Small intestine (tissue), 7 donors: ENCODE measurements at regions not wholly inside any gene's neighbourhood (a gene's known extent, or its start where the extent isn't known, plus 50 kb on each side); places are given as distances from the start of the nearest gene placed in this dataset.

Experiments
- DNase-seq, 2 donors: peaks; one replicate each; pipeline versions ENCODE4 v3.0.0 to v3.0.0-alpha.2; 2013
- FAIRE-seq: peaks from 2 replicates; lab custom pipeline; 2012; peaks lifted over from hg19 to GRCh38; lab: Jason Lieb, UNC
- H3K27ac ChIP-seq, 3 donors: one replicate each; pipeline ENCODE4 v1.5.1; 2013; ENCODE audit warnings: low read length in 2 of 3, mild to moderate bottlenecking in 2 of 3, control low read depth in 1 of 3, inconsistent platforms in 1 of 3, low read depth in 1 of 3, moderate library complexity in 1 of 3
- H3K27me3 ChIP-seq, 3 donors: one replicate each; pipeline ENCODE4 v1.6.1; 2013; ENCODE audit warnings: low read length in 3 of 3, inconsistent platforms in 1 of 3; ENCODE audit not compliant: control insufficient read depth in 3 of 3, insufficient read depth in 3 of 3
- H3K36me3 ChIP-seq, 3 donors: one replicate each; pipeline ENCODE4 v1.6.1; 2013; ENCODE audit warnings: low read length in 3 of 3, inconsistent platforms in 1 of 3, low read depth in 1 of 3, mild to moderate bottlenecking in 1 of 3, moderate library complexity in 1 of 3; ENCODE audit not compliant: control insufficient read depth in 3 of 3, insufficient read depth in 2 of 3
- H3K4me1 ChIP-seq, 3 donors: one replicate each; pipeline ENCODE4 v1.6.1; 2013; ENCODE audit warnings: low read length in 2 of 3, inconsistent platforms in 1 of 3, low read depth in 1 of 3, mild to moderate bottlenecking in 1 of 3, moderate library complexity in 1 of 3; ENCODE audit not compliant: control insufficient read depth in 3 of 3, insufficient read depth in 2 of 3
- H3K4me3 ChIP-seq, 3 donors: one replicate each; pipeline ENCODE4 v1.5.1; 2013; ENCODE audit warnings: low read length in 3 of 3, control low read depth in 1 of 3, inconsistent platforms in 1 of 3, low read depth in 1 of 3, mild to moderate bottlenecking in 1 of 3, moderate library complexity in 1 of 3
- H3K9me3 ChIP-seq, 2 donors: one replicate each; pipeline ENCODE4 v1.6.1; 2013; ENCODE audit warnings: low read depth in 1 of 2, low read length in 1 of 2; ENCODE audit not compliant: control insufficient read depth in 2 of 2, insufficient read depth in 1 of 2
- WGBS, 3 donors: extraction: QIAGEN DNeasy Blood & Tissue Kit; methylation state at CpG; one replicate each; pipeline ENCODE4 v1.1.7; 2013; 5-methylcytosine and 5-hydroxymethylcytosine counted together
- donor health status: healthy with polysubstance abuse.
- donor health status: control.
- donor health status: control.
- donor health status: Bipolar disorder and iron deficiency.
- donor health status: healthy.

GRCh38 chr6:89028774-89029173 lies 51.8 kb upstream of the PNRC1 start:
- no peak for FAIRE-seq
- no peaks in the 10 kb centered on the region for H3K9me3 ChIP-seq
- no peak for DNase-seq
- H3K27ac ChIP-seq = no peak overlapping the region
- no peak overlapping the region for H3K4me3 ChIP-seq
- WGBS, 3 donors = 91 to 94% (median 92%) methylated on average over 6 of the region's 6 CpGs
- H3K27me3 ChIP-seq = no peaks in the 10 kb centered on the region
- H3K36me3 ChIP-seq = no peaks in the 10 kb centered on the region
- H3K4me1 ChIP-seq = peaks cover 3 to 14% (median 7%) of the 10 kb centered on the region in 3 donors

GRCh38 chr6:89027756-89028155 lies 52.8 kb upstream of the PNRC1 start:
- Histone ChIP-seq H3K27me3 (no peaks in the 10 kb centered on the region), H3K4me3 (no peak overlapping the region), H3K36me3 (no peaks in the 10 kb centered on the region), H3K4me1 (peaks cover 2 to 14% (median 6%) of the 10 kb centered on the region in 3 donors), H3K9me3 (no peaks in the 10 kb centered on the region), H3K27ac (no peak overlapping the region)
- DNase-seq (peak in 1 of 2 donors; percentile 20), FAIRE-seq (no peak)
- WGBS, 3 donors = 6 to 52% (median 31%) methylated on average over 2 of the region's 2 CpGs

GRCh38 chr6:89026151-89026550 lies 54.4 kb upstream of the PNRC1 start:
- Histone ChIP-seq H3K36me3 (no peaks in the 10 kb centered on the region), H3K9me3 (no peaks in the 10 kb centered on the region), H3K4me3 (no peak overlapping the region), H3K27ac (peak overlapping the region in 1 of 3 donors; percentile 34), H3K4me1 (peaks cover 4 to 14% (median 6%) of the 10 kb centered on the region in 3 donors), H3K27me3 (no peaks in the 10 kb centered on the region)
- DNase-seq = no peak
- FAIRE-seq = no peak
- 91 to 94% (median 92%) methylated on average over 4 of the region's 4 CpGs for WGBS, 3 donors

- Histone ChIP-seq H3K9me3 (no peaks in the 10 kb centered on the region), H3K36me3 (no peaks in the 10 kb centered on the region), H3K4me3 (no peak overlapping the region), H3K4me1 (peaks cover 4 to 14% (median 6%) of the 10 kb centered on the region in 3 donors), H3K27me3 (no peaks in the 10 kb centered on the region), H3K27ac (peak overlapping the region in 1 of 3 donors; percentile 34)
- DNase-seq (peak; percentile 64 to 89), FAIRE-seq (no peak)
- WGBS, 3 donors = 11 to 56% (median 40%) methylated on average over 3 of the region's 3 CpGs
Measured at GRCh38 chr6:89025633-89026032, 54.9 kb upstream of the PNRC1 start.

GRCh38 chr6:89024456-89024855 lies 56.1 kb upstream of the PNRC1 start:
- H3K27me3 ChIP-seq = no peaks in the 10 kb centered on the region
- H3K4me1 ChIP-seq = peaks cover 4 to 9% (median 6%) of the 10 kb centered on the region in 3 donors
- no peaks in the 10 kb centered on the region for H3K36me3 ChIP-seq
- FAIRE-seq = no peak
- no peaks in the 10 kb centered on the region for H3K9me3 ChIP-seq
- 87 to 92% (median 90%) methylated on average over 2 of the region's 2 CpGs for WGBS, 3 donors
- H3K27ac ChIP-seq = peak overlapping the region in 1 of 3 donors; percentile 29
- DNase-seq = no peak
- H3K4me3 ChIP-seq = no peak overlapping the region

- FAIRE-seq (no peak), DNase-seq (no peak)
- no peaks in the 10 kb centered on the region for H3K36me3 ChIP-seq
- 54 to 63% (median 60%) methylated on average over 4 of the region's 4 CpGs for WGBS, 3 donors
- H3K27ac ChIP-seq = peak overlapping the region in 1 of 3 donors; percentile 29
- H3K4me1 ChIP-seq = peaks cover 4 to 6% (median 6%) of the 10 kb centered on the region in 3 donors
- no peaks in the 10 kb centered on the region for H3K27me3 ChIP-seq
- H3K9me3 ChIP-seq = no peaks in the 10 kb centered on the region
- no peak overlapping the region for H3K4me3 ChIP-seq
Measured at GRCh38 chr6:89023591-89024441, 56.7 kb upstream of the PNRC1 start.

- no peak for DNase-seq
- Histone ChIP-seq H3K4me1 (peaks cover 2 to 6% (median 4%) of the 10 kb centered on the region in 3 donors), H3K9me3 (no peaks in the 10 kb centered on the region), H3K27ac (no peak overlapping the region), H3K27me3 (no peaks in the 10 kb centered on the region), H3K36me3 (no peaks in the 10 kb centered on the region), H3K4me3 (no peak overlapping the region)
- no peak for FAIRE-seq
Measured at GRCh38 chr6:89022798-89023197, 57.8 kb upstream of the PNRC1 start.

- Histone ChIP-seq H3K4me3 (no peak overlapping the region), H3K36me3 (no peaks in the 10 kb centered on the region), H3K27me3 (no peaks in the 10 kb centered on the region), H3K27ac (no peak overlapping the region), H3K4me1 (peaks cover 2 to 6% (median 4%) of the 10 kb centered on the region in 3 donors), H3K9me3 (no peaks in the 10 kb centered on the region)
- WGBS, 3 donors = 79 to 88% (median 83%) methylated on average over 4 of the region's 4 CpGs
- FAIRE-seq (no peak), DNase-seq (peak in 1 of 2 donors; percentile 26)
Measured at GRCh38 chr6:89021629-89022028, 58.2 kb upstream of the RNGTT start.
